ENCODE measurements at regions not wholly inside any gene's neighbourhood (a gene's known extent, or its start where the extent isn't known, plus 50 kb on each side); places are given as distances from the start of the nearest gene placed in this dataset.

- TF ChIP-seq, protein P1, sequence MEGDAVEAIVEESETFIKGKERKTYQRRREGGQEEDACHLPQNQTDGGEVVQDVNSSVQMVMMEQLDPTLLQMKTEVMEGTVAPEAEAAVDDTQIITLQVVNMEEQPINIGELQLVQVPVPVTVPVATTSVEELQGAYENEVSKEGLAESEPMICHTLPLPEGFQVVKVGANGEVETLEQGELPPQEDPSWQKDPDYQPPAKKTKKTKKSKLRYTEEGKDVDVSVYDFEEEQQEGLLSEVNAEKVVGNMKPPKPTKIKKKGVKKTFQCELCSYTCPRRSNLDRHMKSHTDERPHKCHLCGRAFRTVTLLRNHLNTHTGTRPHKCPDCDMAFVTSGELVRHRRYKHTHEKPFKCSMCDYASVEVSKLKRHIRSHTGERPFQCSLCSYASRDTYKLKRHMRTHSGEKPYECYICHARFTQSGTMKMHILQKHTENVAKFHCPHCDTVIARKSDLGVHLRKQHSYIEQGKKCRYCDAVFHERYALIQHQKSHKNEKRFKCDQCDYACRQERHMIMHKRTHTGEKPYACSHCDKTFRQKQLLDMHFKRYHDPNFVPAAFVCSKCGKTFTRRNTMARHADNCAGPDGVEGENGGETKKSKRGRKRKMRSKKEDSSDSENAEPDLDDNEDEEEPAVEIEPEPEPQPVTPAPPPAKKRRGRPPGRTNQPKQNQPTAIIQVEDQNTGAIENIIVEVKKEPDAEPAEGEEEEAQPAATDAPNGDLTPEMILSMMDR (IDR thresholded peaks at IDR 0.05) = no peak
- no peak for TF ChIP-seq ZFX (IDR thresholded peaks at IDR 0.05; ENCODE audit: borderline replicate concordance)
These were observed 106.7 kb upstream of the PEG3 start for GRCh38 chr19:56947206-56947605.

Measured in 22Rv1 (cell line).